Endodermal cell (in vitro differentiated cells): ENCODE measurements at regions not wholly inside any gene's neighbourhood (a gene's known extent, or its start where the extent isn't known, plus 50 kb on each side); places are given as distances from the start of the nearest gene placed in this dataset.

Experiments
- DNase-seq: peaks from one replicate; pipeline ENCODE4 v3.0.0-alpha.2; 2017
- H3K27ac ChIP-seq: 2 replicates; pipeline ENCODE4 v1.5.1; 2013; ENCODE audit warnings: mild to moderate bottlenecking, low read depth, low read length, moderate library complexity
- H3K27me3 ChIP-seq: 2 replicates; pipeline ENCODE4 v1.6.1; 2013; ENCODE audit warnings: mild to moderate bottlenecking, low read length, moderate library complexity; ENCODE audit not compliant: insufficient read depth, control insufficient read depth, poor library complexity, severe bottlenecking
- H3K36me3 ChIP-seq: 2 replicates; pipeline ENCODE4 v1.7.0; 2013; ENCODE audit warnings: mild to moderate bottlenecking, low read length, moderate library complexity; ENCODE audit not compliant: control insufficient read depth, insufficient read depth
- H3K4me1 ChIP-seq: one replicate; pipeline ENCODE4 v1.7.0; 2013; ENCODE audit warnings: low read length; ENCODE audit not compliant: control insufficient read depth, insufficient read depth
- H3K4me3 ChIP-seq: 2 replicates; pipeline ENCODE4 v1.5.1; 2013; ENCODE audit warnings: mild to moderate bottlenecking, low read length, moderate library complexity
- H3K9ac ChIP-seq: 2 replicates; pipeline ENCODE4 v1.6.1; 2013; ENCODE audit warnings: mild to moderate bottlenecking, low read length, moderate library complexity; ENCODE audit not compliant: poor library complexity, severe bottlenecking; ENCODE audit errors: extremely low read depth
- H3K9me3 ChIP-seq: 2 replicates; pipeline ENCODE4 v1.6.1; 2013; ENCODE audit warnings: mild to moderate bottlenecking, low read length, moderate library complexity; ENCODE audit not compliant: control insufficient read depth
- H3K27ac Mint-ChIP-seq: 2 replicates; pipeline ENCODE4 v1.8.0; 2020; ENCODE audit warnings: mixed read lengths
- H3K27me3 Mint-ChIP-seq: 2 replicates; pipeline ENCODE4 v1.8.0; 2021; ENCODE audit warnings: mild to moderate bottlenecking, mixed read lengths; ENCODE audit not compliant: insufficient read depth
- H3K36me3 Mint-ChIP-seq: 2 replicates; pipeline ENCODE4 v1.8.0; 2020; ENCODE audit warnings: low read depth, mixed read lengths
- H3K4me1 Mint-ChIP-seq: 2 replicates; pipeline ENCODE4 v1.8.0; 2020; ENCODE audit warnings: mixed read lengths
- H3K4me3 Mint-ChIP-seq: 2 replicates; pipeline ENCODE4 v1.8.0; 2020; ENCODE audit warnings: mild to moderate bottlenecking, moderate library complexity, mixed read lengths
- H3K9me3 Mint-ChIP-seq: 2 replicates; pipeline ENCODE4 v1.8.0; 2020; ENCODE audit warnings: mild to moderate bottlenecking, mixed read lengths
- CTCF ChIP-seq: fragments of 200-600 bp; sonication (generic); conservative IDR thresholded peaks from 2 replicates; pipeline ENCODE4 v1.5.0; 2021; ENCODE audit warnings: antibody characterized with exemption, mild to moderate bottlenecking
- WGBS, 2 experiments: methylation state at CpG; one replicate each; pipeline versions ENCODE4 v1.1.5 to v1.1.7; 2013; ENCODE audit warnings: missing lambda C conversion rate in 2 of 2, mixed read lengths in 1 of 2; ENCODE audit not compliant: insufficient coverage in 1 of 2, insufficient read length in 1 of 2; 5-methylcytosine and 5-hydroxymethylcytosine counted together

- H3K9me3 ChIP-seq = peaks cover 4% of the 10 kb centered on the region
- DNase-seq = peak; percentile 65
- Mint-ChIP-seq H3K27me3 (no peaks in the 10 kb centered on the region), H3K4me1 (peaks cover 4% of the 10 kb centered on the region), H3K27ac (no peak overlapping the region), H3K4me3 (no peak overlapping the region), H3K36me3 (no peaks in the 10 kb centered on the region), H3K9me3 (peaks cover 3% of the 10 kb centered on the region)
- no peak overlapping the region for H3K4me3 ChIP-seq
- 52 to 57% methylated on average over 1 to 2 of the region's 2 CpGs for WGBS, 2 experiments
- no peaks in the 10 kb centered on the region for H3K27me3 ChIP-seq
- H3K27ac ChIP-seq = no peak overlapping the region
- no peaks in the 10 kb centered on the region for H3K4me1 ChIP-seq
- no peak overlapping the region for H3K9ac ChIP-seq
- H3K36me3 ChIP-seq = no peaks in the 10 kb centered on the region
- no peak for TF ChIP-seq CTCF
Measured at GRCh38 chr3:19074257-19074900, 73.9 kb upstream of the KCNH8 start.

GRCh38 chr3:19073341-19074105 is 74.8 kb upstream of the KCNH8 start:
- no peaks in the 10 kb centered on the region for H3K36me3 ChIP-seq
- Mint-ChIP-seq H3K4me3 (no peak overlapping the region), H3K27me3 (no peaks in the 10 kb centered on the region), H3K36me3 (peaks cover 8% of the 10 kb centered on the region), H3K27ac (no peak overlapping the region), H3K9me3 (peaks cover 12% of the 10 kb centered on the region), H3K4me1 (peaks cover 4% of the 10 kb centered on the region)
- no peaks in the 10 kb centered on the region for H3K4me1 ChIP-seq
- H3K27me3 ChIP-seq = no peaks in the 10 kb centered on the region
- 44 to 77% methylated on average over 2 to 3 of the region's 3 CpGs for WGBS, 2 experiments
- no peak for DNase-seq
- H3K9ac ChIP-seq = no peak overlapping the region
- TF ChIP-seq CTCF = no peak
- H3K9me3 ChIP-seq = peaks cover 13% of the 10 kb centered on the region
- H3K27ac ChIP-seq = no peak overlapping the region
- no peak overlapping the region for H3K4me3 ChIP-seq

GRCh38 chr3:19070325-19070724 is 78.0 kb upstream of the KCNH8 start:
- Mint-ChIP-seq H3K27ac (no peak overlapping the region), H3K27me3 (no peaks in the 10 kb centered on the region), H3K4me1 (peaks cover 4% of the 10 kb centered on the region), H3K36me3 (peaks cover 13% of the 10 kb centered on the region), H3K4me3 (no peak overlapping the region), H3K9me3 (peaks cover 19% of the 10 kb centered on the region)
- Histone ChIP-seq H3K4me3 (no peak overlapping the region), H3K9me3 (peaks cover 13% of the 10 kb centered on the region), H3K27me3 (no peaks in the 10 kb centered on the region), H3K4me1 (no peaks in the 10 kb centered on the region), H3K36me3 (no peaks in the 10 kb centered on the region), H3K9ac (no peak overlapping the region), H3K27ac (no peak overlapping the region)
- DNase-seq = no peak
- TF ChIP-seq CTCF = no peak
- WGBS, 2 experiments = 100% methylated on average over 1 of the region's 1 CpG; no CpG with 5 or more reads in 1 of the 2 experiments
